ENCODE measurements at regions not wholly inside any gene's neighbourhood (a gene's known extent, or its start where the extent isn't known, plus 50 kb on each side); places are given as distances from the start of the nearest gene placed in this dataset.

GRCh38 chr7:108846471-108846870, 276.8 kb downstream of the DNAJB9 start:
- no peak overlapping the region for H3K4me3 ChIP-seq (ENCODE audit: control insufficient read depth, low read depth, low read length)
- no peak for DNase-seq (ENCODE audit: low read depth)
- no peak for TF ChIP-seq CTCF (IDR thresholded peaks at IDR 0.05; ENCODE audit: control insufficient read depth, insufficient read depth, low read depth, low read length, missing control alignments)

- no peak for DNase-seq (ENCODE audit: low read depth)
- TF ChIP-seq CTCF (IDR thresholded peaks at IDR 0.05; ENCODE audit: control insufficient read depth, insufficient read depth, low read depth, low read length, missing control alignments) = no peak
- H3K4me3 ChIP-seq (ENCODE audit: control insufficient read depth, low read depth, low read length) = no peak overlapping the region
Observed at GRCh38 chr7:108848486-108848885, 278.8 kb downstream of the DNAJB9 start.

- no peak for TF ChIP-seq CTCF (IDR thresholded peaks at IDR 0.05; ENCODE audit: control insufficient read depth, insufficient read depth, low read depth, low read length, missing control alignments)
- no peak overlapping the region for H3K4me3 ChIP-seq (ENCODE audit: control insufficient read depth, low read depth, low read length)
- no peak for DNase-seq (ENCODE audit: low read depth)
Observed at GRCh38 chr7:108860615-108861014, 290.9 kb downstream of the DNAJB9 start.

GRCh38 chr7:108861071-108861470, 291.4 kb downstream of the DNAJB9 start:
- H3K4me3 ChIP-seq (ENCODE audit: control insufficient read depth, low read depth, low read length) = no peak overlapping the region
- no peak for DNase-seq (ENCODE audit: low read depth)
- no peak for TF ChIP-seq CTCF (IDR thresholded peaks at IDR 0.05; ENCODE audit: control insufficient read depth, insufficient read depth, low read depth, low read length, missing control alignments)

GRCh38 chr7:108863227-108863848, 293.7 kb downstream of the DNAJB9 start:
- no peak overlapping the region for H3K4me3 ChIP-seq (ENCODE audit: control insufficient read depth, low read depth, low read length)
- no peak for TF ChIP-seq CTCF (IDR thresholded peaks at IDR 0.05; ENCODE audit: control insufficient read depth, insufficient read depth, low read depth, low read length, missing control alignments)
- no peak for DNase-seq (ENCODE audit: low read depth)

- H3K4me3 ChIP-seq (ENCODE audit: control insufficient read depth, low read depth, low read length) = no peak overlapping the region
- TF ChIP-seq CTCF (IDR thresholded peaks at IDR 0.05; ENCODE audit: control insufficient read depth, insufficient read depth, low read depth, low read length, missing control alignments) = no peak
- DNase-seq (ENCODE audit: low read depth) = no peak
Observed at GRCh38 chr7:108869070-108869469, 299.4 kb downstream of the DNAJB9 start.

- TF ChIP-seq CTCF (IDR thresholded peaks at IDR 0.05; ENCODE audit: control insufficient read depth, insufficient read depth, low read depth, low read length, missing control alignments) = peak; percentile 55
- DNase-seq (ENCODE audit: low read depth) = peak; percentile 14
- no peak overlapping the region for H3K4me3 ChIP-seq (ENCODE audit: control insufficient read depth, low read depth, low read length)
Observed at GRCh38 chr7:108875139-108875538, 305.5 kb downstream of the DNAJB9 start.

Measured in AG09309 (cell line).